Fibroblast of peridontal ligament (primary cell): ENCODE measurements at regions not wholly inside any gene's neighbourhood (a gene's known extent, or its start where the extent isn't known, plus 50 kb on each side); places are given as distances from the start of the nearest gene placed in this dataset.

Experiments used
- DNase-seq: peaks from one replicate; pipeline ENCODE4 v3.0.0-alpha.2; 2010; ENCODE audit errors: extremely low read depth

- DNase-seq, result no peak
Measured at GRCh38 chr18:61618816-61619215, 274.0 kb downstream of the RNF152 start.

- DNase-seq, result no peak
Measured at GRCh38 chr18:61616111-61616610, 276.6 kb downstream of the RNF152 start.

GRCh38 chr18:61612517-61612916 lies 279.3 kb downstream of the CDH20 start:
- no peak for DNase-seq

- peak; percentile 24 for DNase-seq
Measured at GRCh38 chr18:61609131-61609530, 275.9 kb downstream of the CDH20 start.

- no peak for DNase-seq
Measured at GRCh38 chr18:61608316-61608715, 275.1 kb downstream of the CDH20 start.

- DNase-seq, result no peak
Measured at GRCh38 chr18:61607867-61608266, 274.6 kb downstream of the CDH20 start.

- peak; percentile 77 for DNase-seq
Measured at GRCh38 chr18:61606759-61607158, 273.5 kb downstream of the CDH20 start.

- DNase-seq, result peak; percentile 40
Measured at GRCh38 chr18:61606068-61606660, 272.9 kb downstream of the CDH20 start.

GRCh38 chr18:61605376-61606067 lies 272.3 kb downstream of the CDH20 start:
- no peak for DNase-seq
